ENCODE measurements at regions not wholly inside any gene's neighbourhood (a gene's known extent, or its start where the extent isn't known, plus 50 kb on each side); places are given as distances from the start of the nearest gene placed in this dataset.

DNA sequence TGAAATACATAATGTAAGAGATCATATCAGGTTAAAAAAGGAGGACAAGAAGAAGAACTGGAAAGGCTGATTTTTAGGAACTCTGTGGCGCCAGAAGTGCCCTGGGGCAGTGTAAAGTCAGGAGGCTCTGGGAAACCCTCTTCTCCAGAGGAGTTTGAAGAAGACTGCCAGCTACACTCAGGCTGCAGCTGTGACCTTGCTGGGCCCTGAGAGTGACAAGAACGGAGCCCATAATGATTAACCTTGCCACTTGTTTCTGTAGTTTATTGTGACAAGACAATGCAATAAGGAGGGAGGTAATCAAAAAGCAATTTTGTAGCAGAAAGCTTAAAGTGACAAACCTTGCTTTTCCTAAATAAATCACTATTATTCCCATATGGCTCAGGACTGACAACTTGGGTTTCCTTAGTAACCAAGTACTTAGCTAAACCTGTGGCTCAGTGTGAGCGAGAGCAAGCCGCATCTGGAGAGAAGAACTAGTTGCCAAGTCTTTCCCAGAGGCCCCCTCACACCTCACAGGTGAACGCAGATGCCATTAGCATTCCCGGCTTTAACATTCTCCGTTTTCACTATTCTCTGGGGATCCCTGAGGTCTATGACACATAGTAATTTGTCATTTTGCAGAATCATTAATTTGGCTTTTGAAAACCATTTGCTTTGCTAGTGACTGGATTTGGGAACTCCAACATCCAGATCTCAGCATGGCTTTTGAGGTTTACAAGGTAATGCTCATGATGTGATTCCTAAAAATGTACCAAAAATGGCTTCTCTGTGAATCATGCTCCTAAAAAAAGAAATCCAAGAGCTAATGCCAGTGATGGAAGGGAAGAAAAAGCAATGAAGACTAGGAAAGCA is 115.9 kb downstream of the OMA1 start:
- TF ChIP-seq, protein P1, sequence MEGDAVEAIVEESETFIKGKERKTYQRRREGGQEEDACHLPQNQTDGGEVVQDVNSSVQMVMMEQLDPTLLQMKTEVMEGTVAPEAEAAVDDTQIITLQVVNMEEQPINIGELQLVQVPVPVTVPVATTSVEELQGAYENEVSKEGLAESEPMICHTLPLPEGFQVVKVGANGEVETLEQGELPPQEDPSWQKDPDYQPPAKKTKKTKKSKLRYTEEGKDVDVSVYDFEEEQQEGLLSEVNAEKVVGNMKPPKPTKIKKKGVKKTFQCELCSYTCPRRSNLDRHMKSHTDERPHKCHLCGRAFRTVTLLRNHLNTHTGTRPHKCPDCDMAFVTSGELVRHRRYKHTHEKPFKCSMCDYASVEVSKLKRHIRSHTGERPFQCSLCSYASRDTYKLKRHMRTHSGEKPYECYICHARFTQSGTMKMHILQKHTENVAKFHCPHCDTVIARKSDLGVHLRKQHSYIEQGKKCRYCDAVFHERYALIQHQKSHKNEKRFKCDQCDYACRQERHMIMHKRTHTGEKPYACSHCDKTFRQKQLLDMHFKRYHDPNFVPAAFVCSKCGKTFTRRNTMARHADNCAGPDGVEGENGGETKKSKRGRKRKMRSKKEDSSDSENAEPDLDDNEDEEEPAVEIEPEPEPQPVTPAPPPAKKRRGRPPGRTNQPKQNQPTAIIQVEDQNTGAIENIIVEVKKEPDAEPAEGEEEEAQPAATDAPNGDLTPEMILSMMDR (conservative IDR thresholded peaks at IDR 0.05 in 1 of 2, IDR thresholded peaks at IDR 0.05 in 1 of 2; ENCODE audit: extremely low read depth in 1 of 2, insufficient read depth in 1 of 2, low read depth in 1 of 2, low read length in 2 of 2), result no peak
- no peak for TF ChIP-seq EZH2 (IDR thresholded peaks at IDR 0.05; ENCODE audit: borderline replicate concordance, low read length)

Data from mammary epithelial cell (primary cell).